Small intestine (tissue), 7 donors: ENCODE measurements at regions not wholly inside any gene's neighbourhood (a gene's known extent, or its start where the extent isn't known, plus 50 kb on each side); places are given as distances from the start of the nearest gene placed in this dataset.

Experiments used
- DNase-seq, 2 donors: peaks; one replicate each; pipeline versions ENCODE4 v3.0.0 to v3.0.0-alpha.2; 2013
- FAIRE-seq: peaks from 2 replicates; lab custom pipeline; 2012; peaks lifted over from hg19 to GRCh38; lab: Jason Lieb, UNC
- H3K27ac ChIP-seq, 3 donors: one replicate each; pipeline ENCODE4 v1.5.1; 2013; ENCODE audit warnings: low read length in 2 of 3, mild to moderate bottlenecking in 2 of 3, control low read depth in 1 of 3, inconsistent platforms in 1 of 3, low read depth in 1 of 3, moderate library complexity in 1 of 3
- H3K27me3 ChIP-seq, 3 donors: one replicate each; pipeline ENCODE4 v1.6.1; 2013; ENCODE audit warnings: low read length in 3 of 3, inconsistent platforms in 1 of 3; ENCODE audit not compliant: control insufficient read depth in 3 of 3, insufficient read depth in 3 of 3
- H3K36me3 ChIP-seq, 3 donors: one replicate each; pipeline ENCODE4 v1.6.1; 2013; ENCODE audit warnings: low read length in 3 of 3, inconsistent platforms in 1 of 3, low read depth in 1 of 3, mild to moderate bottlenecking in 1 of 3, moderate library complexity in 1 of 3; ENCODE audit not compliant: control insufficient read depth in 3 of 3, insufficient read depth in 2 of 3
- H3K4me1 ChIP-seq, 3 donors: one replicate each; pipeline ENCODE4 v1.6.1; 2013; ENCODE audit warnings: low read length in 2 of 3, inconsistent platforms in 1 of 3, low read depth in 1 of 3, mild to moderate bottlenecking in 1 of 3, moderate library complexity in 1 of 3; ENCODE audit not compliant: control insufficient read depth in 3 of 3, insufficient read depth in 2 of 3
- H3K4me3 ChIP-seq, 3 donors: one replicate each; pipeline ENCODE4 v1.5.1; 2013; ENCODE audit warnings: low read length in 3 of 3, control low read depth in 1 of 3, inconsistent platforms in 1 of 3, low read depth in 1 of 3, mild to moderate bottlenecking in 1 of 3, moderate library complexity in 1 of 3
- H3K9me3 ChIP-seq, 2 donors: one replicate each; pipeline ENCODE4 v1.6.1; 2013; ENCODE audit warnings: low read depth in 1 of 2, low read length in 1 of 2; ENCODE audit not compliant: control insufficient read depth in 2 of 2, insufficient read depth in 1 of 2
- WGBS, 3 donors: extraction: QIAGEN DNeasy Blood & Tissue Kit; methylation state at CpG; one replicate each; pipeline ENCODE4 v1.1.7; 2013; 5-methylcytosine and 5-hydroxymethylcytosine counted together
- donor health status: healthy with polysubstance abuse.
- donor health status: control.
- donor health status: control.
- donor health status: Bipolar disorder and iron deficiency.
- donor health status: healthy.

GRCh38 chr3:95394286-95394685 lies 1331.4 kb downstream of the NSUN3 start:
- Histone ChIP-seq H3K4me1 (no peaks in the 10 kb centered on the region), H3K27ac (no peak overlapping the region), H3K9me3 (no peaks in the 10 kb centered on the region), H3K27me3 (no peaks in the 10 kb centered on the region), H3K36me3 (no peaks in the 10 kb centered on the region), H3K4me3 (no peak overlapping the region)
- WGBS, 3 donors = 72 to 81% (median 79%) methylated on average over 2 of the region's 2 CpGs
- FAIRE-seq (no peak), DNase-seq (no peak)

DNA sequence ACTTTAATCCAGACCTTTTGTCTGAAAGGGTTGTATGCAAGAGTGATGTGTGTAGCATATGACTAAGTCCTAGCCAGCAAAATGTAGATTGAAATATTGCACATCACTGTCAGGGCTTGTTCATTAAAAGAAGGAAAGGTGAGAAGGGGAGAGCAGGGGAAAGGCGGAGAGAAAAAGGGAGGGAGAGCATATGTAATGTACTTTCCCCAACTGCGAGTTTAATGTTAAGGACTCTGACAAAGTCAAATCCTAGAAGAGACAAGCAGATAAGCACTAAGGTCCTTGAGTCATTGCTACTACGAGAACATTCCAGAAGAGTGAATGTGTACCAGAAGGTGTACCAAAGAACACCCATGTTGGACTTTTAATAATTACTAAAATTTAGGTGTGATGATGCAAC lies 1336.7 kb downstream of the NSUN3 start:
- Histone ChIP-seq H3K9me3 (no peaks in the 10 kb centered on the region), H3K36me3 (no peaks in the 10 kb centered on the region), H3K27ac (no peak overlapping the region), H3K4me1 (no peaks in the 10 kb centered on the region), H3K4me3 (no peak overlapping the region), H3K27me3 (no peaks in the 10 kb centered on the region)
- 77 to 89% (median 85%) methylated on average over 3 of the region's 3 CpGs for WGBS, 3 donors
- no peak for FAIRE-seq
- no peak for DNase-seq

DNA sequence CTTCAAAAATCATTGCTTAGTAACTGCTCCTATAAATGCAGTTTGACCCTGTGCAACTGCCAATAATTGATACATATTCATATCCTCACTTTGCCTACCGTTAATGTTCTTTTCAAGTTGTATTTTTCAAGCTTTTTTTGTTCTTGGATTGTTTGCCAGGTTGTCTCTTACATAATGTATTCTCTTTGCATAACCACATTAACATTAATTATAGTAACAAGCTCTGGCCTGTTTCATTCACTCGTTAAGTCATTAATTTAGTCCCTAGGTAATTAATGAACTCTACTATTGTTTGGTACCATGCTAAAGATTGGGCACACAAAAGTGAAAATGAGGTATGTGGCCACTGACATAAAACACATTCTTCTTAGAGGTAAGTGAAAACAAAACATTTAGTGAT lies 1338.8 kb downstream of the NSUN3 start:
- Histone ChIP-seq H3K4me3 (no peak overlapping the region), H3K36me3 (no peaks in the 10 kb centered on the region), H3K9me3 (no peaks in the 10 kb centered on the region), H3K4me1 (no peaks in the 10 kb centered on the region), H3K27ac (no peak overlapping the region), H3K27me3 (no peaks in the 10 kb centered on the region)
- DNase-seq (no peak), FAIRE-seq (no peak)
- WGBS, 3 donors = 67 to 96% (median 82%) methylated on average over 2 of the region's 2 CpGs

DNA sequence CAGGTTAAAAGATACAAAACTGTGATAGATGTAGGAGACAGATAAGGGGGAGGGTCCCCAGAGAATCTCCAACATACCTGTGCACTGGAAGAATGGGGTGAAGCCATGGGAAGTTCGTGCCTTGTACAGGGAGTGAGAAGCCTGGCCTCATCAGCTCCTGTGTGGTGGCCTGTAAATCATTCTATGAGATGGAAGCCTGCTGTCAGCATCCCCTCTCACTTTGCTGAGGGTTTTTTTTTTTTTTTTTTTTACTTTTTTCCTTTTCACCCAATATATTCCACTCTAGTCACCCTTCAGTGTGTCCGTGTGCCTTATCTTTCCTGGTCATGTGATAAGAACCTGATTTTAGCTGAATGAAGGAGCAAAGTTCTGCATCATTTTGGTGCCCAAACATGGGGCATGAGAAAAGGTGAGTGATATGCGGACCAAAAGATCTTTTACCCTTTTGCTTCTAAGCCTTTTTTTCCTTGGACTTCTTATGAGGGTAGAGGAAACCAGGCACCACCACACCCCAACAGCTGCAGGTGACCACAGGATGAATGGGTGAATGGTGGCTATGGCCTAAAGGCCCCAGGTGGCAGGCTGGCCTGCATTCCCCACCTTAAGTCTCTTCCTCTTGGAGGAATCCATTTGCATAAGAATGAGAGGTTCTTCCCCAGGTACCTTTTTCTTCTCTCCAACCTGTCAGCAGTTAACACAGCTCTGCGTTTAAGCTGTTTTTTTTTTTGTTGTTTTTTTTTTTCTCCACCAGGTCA lies 1345.0 kb downstream of the NSUN3 start:
- 72 to 74% (median 72%) methylated on average over 4 of the region's 4 CpGs for WGBS, 3 donors
- FAIRE-seq (no peak), DNase-seq (no peak)
- Histone ChIP-seq H3K9me3 (no peaks in the 10 kb centered on the region), H3K36me3 (no peaks in the 10 kb centered on the region), H3K4me3 (no peak overlapping the region), H3K27ac (no peak overlapping the region), H3K27me3 (no peaks in the 10 kb centered on the region), H3K4me1 (no peaks in the 10 kb centered on the region)

GRCh38 chr3:95408464-95408862 lies 1345.6 kb downstream of the NSUN3 start:
- Histone ChIP-seq H3K9me3 (no peaks in the 10 kb centered on the region), H3K36me3 (no peaks in the 10 kb centered on the region), H3K27ac (no peak overlapping the region), H3K27me3 (no peaks in the 10 kb centered on the region), H3K4me1 (no peaks in the 10 kb centered on the region), H3K4me3 (no peak overlapping the region)
- FAIRE-seq (no peak), DNase-seq (no peak)
- 56 to 62% (median 58%) methylated on average over 3 of the region's 3 CpGs for WGBS, 3 donors

DNA sequence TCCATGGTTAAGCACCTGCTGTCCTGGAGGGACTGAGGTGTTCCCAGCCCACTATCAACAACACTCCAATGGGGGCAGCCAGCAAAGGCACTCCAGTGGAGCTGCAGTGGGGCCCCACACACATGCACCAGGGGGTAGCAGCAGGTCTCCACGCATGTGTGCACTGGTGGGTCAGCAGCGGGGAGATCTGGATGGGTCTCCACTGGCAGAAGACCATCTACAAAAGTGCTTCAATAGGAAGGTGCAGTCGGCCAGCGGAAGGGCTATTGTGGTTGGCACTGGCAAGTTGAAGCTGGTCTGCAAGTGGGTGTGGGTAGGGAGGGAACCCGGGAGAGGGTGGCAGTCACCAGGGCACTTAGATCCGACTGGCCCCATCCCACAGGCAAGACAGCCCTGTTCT lies 1355.4 kb downstream of the NSUN3 start:
- no peaks in the 10 kb centered on the region for H3K36me3 ChIP-seq
- no peaks in the 10 kb centered on the region for H3K9me3 ChIP-seq
- FAIRE-seq (no peak), DNase-seq (no peak)
- WGBS, 3 donors = 82 to 91% (median 82%) methylated on average over 6 of the region's 6 CpGs
- H3K4me3 ChIP-seq = no peak overlapping the region
- H3K27ac ChIP-seq = no peak overlapping the region
- no peaks in the 10 kb centered on the region for H3K27me3 ChIP-seq
- no peaks in the 10 kb centered on the region for H3K4me1 ChIP-seq

- Histone ChIP-seq H3K9me3 (peaks cover 0 to 5% of the 10 kb centered on the region in 2 donors), H3K36me3 (no peaks in the 10 kb centered on the region), H3K4me1 (no peaks in the 10 kb centered on the region), H3K27me3 (no peaks in the 10 kb centered on the region), H3K4me3 (no peak overlapping the region), H3K27ac (no peak overlapping the region)
- DNase-seq (no peak), FAIRE-seq (no peak)
- WGBS, 3 donors = 62 to 75% (median 66%) methylated on average over 5 of the region's 5 CpGs
Measured at GRCh38 chr3:95424279-95424678, 1361.4 kb downstream of the NSUN3 start.

DNA sequence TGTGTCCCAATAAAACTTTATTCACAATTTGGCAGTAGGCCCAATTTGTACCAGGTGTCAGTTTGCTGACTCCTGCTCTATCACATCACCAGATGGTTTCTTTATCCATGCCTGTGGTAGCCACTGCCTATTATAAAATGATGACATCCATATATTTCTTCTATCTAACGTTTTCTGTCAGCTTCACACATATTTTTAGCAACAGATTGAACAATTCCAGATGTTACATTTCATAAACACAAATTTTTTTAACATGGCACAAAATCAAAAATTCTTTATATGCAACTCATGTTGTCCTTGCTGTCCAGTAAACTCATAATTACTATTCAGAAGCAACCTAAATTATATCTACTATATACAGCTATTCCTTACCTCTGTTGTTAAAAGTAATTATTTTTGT lies 1371.6 kb downstream of the NSUN3 start:
- Histone ChIP-seq H3K4me3 (no peak overlapping the region), H3K27ac (no peak overlapping the region), H3K27me3 (no peaks in the 10 kb centered on the region), H3K4me1 (no peaks in the 10 kb centered on the region), H3K9me3 (no peaks in the 10 kb centered on the region), H3K36me3 (no peaks in the 10 kb centered on the region)
- DNase-seq (no peak), FAIRE-seq (no peak)
- 5 to 13% (median 6%) methylated on average over 1 of the region's 1 CpG for WGBS, 3 donors

DNA sequence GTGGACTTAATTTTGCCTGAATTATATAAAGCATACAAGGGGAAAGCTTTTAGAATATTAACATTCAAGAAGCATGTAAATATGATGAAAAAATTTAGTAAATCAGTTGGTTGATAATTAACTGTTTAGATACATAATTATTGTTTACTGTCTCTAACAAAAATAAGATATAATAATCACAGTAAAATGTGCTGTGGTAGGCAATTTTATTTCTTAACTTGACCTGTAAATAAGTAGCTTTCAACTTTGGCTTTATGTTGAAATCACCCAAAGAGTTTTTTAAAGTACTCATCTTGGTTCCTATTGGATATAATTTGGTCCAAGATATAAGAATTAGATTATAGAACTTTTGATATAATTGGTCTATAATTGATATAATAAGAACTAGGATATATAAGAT lies 1374.5 kb downstream of the NSUN3 start:
- FAIRE-seq (no peak), DNase-seq (no peak)
- Histone ChIP-seq H3K27me3 (no peaks in the 10 kb centered on the region), H3K4me1 (no peaks in the 10 kb centered on the region), H3K36me3 (no peaks in the 10 kb centered on the region), H3K4me3 (no peak overlapping the region), H3K27ac (no peak overlapping the region), H3K9me3 (no peaks in the 10 kb centered on the region)
